Iris pigment epithelial cell (primary cell): ENCODE measurements at regions not wholly inside any gene's neighbourhood (a gene's known extent, or its start where the extent isn't known, plus 50 kb on each side); places are given as distances from the start of the nearest gene placed in this dataset.
A peak's percentile ranks its signal among the peaks of the same experiment; 100 is the strongest.

Experiments used
- DNase-seq: peaks from one replicate; pipeline ENCODE4 v3.0.0-alpha.2; 2011; ENCODE audit warnings: low read depth

GRCh38 chr11:130737041-130737830 is 179.0 kb downstream of the SNX19 start:
- no peak for DNase-seq

- DNase-seq, result peak; percentile 37
These were observed 178.3 kb downstream of the SNX19 start for GRCh38 chr11:130737866-130738431.

GRCh38 chr11:130738611-130739010 is 177.7 kb downstream of the SNX19 start:
- DNase-seq, result peak; percentile 51

- DNase-seq, result no peak
These were observed 175.5 kb downstream of the SNX19 start for GRCh38 chr11:130740819-130741218.

- no peak for DNase-seq
These were observed 171.5 kb downstream of the SNX19 start for GRCh38 chr11:130744794-130745193.

GRCh38 chr11:130749216-130749615 is 167.1 kb downstream of the SNX19 start:
- DNase-seq, result no peak

- no peak for DNase-seq
These were observed 155.7 kb downstream of the SNX19 start for GRCh38 chr11:130760515-130761125.

GRCh38 chr11:130761560-130762220 is 154.6 kb downstream of the SNX19 start:
- no peak for DNase-seq

GRCh38 chr11:130762638-130763037 is 153.6 kb downstream of the SNX19 start:
- no peak for DNase-seq

GRCh38 chr11:130763087-130763980 is 152.9 kb downstream of the SNX19 start:
- peak; percentile 3 for DNase-seq

GRCh38 chr11:130765406-130765805 is 150.9 kb downstream of the SNX19 start:
- DNase-seq, result no peak

GRCh38 chr11:130765951-130766649 is 150.2 kb downstream of the SNX19 start:
- no peak for DNase-seq

GRCh38 chr11:130766650-130767565 is 149.4 kb downstream of the SNX19 start:
- no peak for DNase-seq

GRCh38 chr11:130769782-130770535 is 146.3 kb downstream of the SNX19 start:
- DNase-seq, result peak; percentile 7

- peak; percentile 9 for DNase-seq
These were observed 144.6 kb downstream of the SNX19 start for GRCh38 chr11:130771708-130772107.

- peak; percentile 97 for DNase-seq
These were observed 143.7 kb downstream of the SNX19 start for GRCh38 chr11:130772266-130773227.

GRCh38 chr11:130773244-130773820 is 142.9 kb downstream of the SNX19 start:
- peak; percentile 2 for DNase-seq

GRCh38 chr11:130774703-130775102 is 141.6 kb downstream of the SNX19 start:
- no peak for DNase-seq
